Colon (tissue), 2 donors: ENCODE measurements at regions not wholly inside any gene's neighbourhood (a gene's known extent, or its start where the extent isn't known, plus 50 kb on each side); places are given as distances from the start of the nearest gene placed in this dataset.
"Not testable (repeated sequence)": the region's sequence is repeated elsewhere in the genome, so short reads cannot be mapped to it uniquely, and the experiment has no call there.

Source experiments
- FAIRE-seq: peaks from 2 replicates; lab custom pipeline; 2012; peaks lifted over from hg19 to GRCh38; lab: Jason Lieb, UNC
- donor health status: control.
- donor health status: control.

DNA sequence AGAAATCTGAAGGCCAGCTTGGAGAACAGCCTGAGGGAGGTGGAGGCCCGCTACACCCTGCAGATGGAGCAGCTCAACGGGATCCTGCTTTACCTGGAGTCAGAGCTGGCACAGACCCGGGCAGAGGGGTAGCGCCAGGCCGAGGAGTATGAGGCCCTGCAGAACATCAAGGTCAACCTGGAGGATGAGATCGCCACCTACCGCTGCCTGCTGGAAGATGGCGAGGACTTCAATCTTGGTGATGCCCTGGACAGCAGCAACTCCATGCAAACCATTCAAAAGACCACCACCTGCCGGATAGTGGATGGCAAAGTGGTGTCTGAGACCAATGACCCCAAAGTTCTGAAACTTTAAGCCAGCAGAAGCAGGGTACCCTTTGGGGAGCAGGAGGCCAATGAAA is 318.4 kb downstream of the ZFHX3 start:
- FAIRE-seq: not testable (repeated sequence)

- FAIRE-seq: no peak
Measured at GRCh38 chr16:72728516-72728915, 319.4 kb downstream of the ZFHX3 start.

DNA sequence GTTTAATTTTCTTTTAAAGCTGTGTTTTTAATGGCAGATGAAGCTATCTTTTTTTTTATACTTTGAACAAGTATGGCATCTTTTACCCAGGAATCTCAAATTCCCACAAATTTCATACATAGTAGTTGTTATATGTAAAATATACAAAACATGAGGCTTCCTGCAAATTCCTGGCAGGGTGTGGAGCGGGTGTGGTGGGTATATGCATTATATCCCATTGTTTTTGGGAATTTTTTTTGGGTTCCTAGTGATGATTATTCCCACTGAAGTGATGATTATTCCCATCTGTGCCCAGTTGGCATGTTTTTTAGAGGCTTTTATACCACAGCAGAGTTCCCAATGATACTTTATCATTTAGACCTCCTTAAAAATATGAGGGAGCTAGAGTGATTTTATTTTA is 320.4 kb downstream of the ZFHX3 start:
- no peak for FAIRE-seq

GRCh38 chr16:72725643-72726042 is 322.3 kb downstream of the ZFHX3 start:
- FAIRE-seq: no peak

DNA sequence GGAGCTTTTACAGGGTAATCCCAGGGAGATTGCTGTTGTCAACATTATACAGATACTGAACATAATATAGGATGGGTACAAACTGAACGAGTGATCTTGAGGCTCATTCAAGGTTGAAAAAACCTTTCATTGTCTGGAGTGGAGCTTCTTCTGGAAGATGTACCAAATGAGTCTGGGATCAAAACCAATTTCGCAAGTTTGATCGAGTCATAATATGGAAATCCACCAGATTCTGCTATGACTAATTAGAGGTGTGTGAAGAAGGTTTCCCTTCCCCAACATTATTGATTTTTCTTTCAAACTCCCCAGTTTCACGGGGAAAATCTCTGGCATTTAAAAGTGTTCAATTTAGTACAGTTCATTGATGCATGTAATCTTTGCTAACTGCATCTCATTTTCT is 324.1 kb downstream of the ZFHX3 start:
- no peak for FAIRE-seq

DNA sequence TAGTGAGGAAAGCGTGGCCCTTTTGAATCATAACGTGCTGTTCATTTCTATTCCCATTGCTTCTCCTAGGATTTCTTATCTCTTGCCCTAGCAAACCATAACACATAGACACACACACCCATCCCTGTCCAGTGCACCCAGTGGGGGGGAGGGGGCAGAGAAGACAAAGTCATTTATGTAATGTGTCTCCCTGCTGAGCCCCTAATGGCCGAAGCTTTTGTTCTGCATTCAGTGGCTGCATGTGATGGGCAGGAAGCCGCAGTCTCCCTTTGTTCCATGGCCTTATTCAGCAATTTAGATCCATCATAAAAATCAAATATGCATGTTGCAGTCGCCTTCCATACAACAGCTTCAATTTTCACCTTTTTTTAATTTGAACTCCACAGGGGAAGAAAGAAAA is 325.4 kb downstream of the ZFHX3 start:
- no peak for FAIRE-seq

- no peak for FAIRE-seq
Measured at GRCh38 chr16:72721981-72722380, 325.9 kb downstream of the ZFHX3 start.

GRCh38 chr16:72715267-72715666 is 332.7 kb downstream of the ZFHX3 start:
- no peak for FAIRE-seq

DNA sequence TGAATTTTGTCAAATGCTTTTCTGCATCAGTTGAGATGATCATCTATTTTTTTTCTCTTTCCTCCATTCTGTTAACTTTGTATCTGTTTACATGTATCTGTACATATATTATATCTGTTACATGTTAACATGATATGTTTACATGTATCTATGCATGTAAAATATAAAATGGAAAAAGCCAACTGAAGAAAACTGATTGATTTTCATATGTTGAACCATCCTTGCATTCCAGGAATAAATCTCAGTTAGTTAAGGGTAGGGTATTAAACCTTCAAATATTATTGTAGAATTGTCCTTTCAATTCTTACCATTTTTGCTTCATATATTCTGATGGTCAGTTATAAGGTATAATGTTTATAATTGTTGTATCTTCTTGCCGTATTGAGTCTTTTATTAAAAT is 336.1 kb downstream of the ZFHX3 start:
- no peak for FAIRE-seq

DNA sequence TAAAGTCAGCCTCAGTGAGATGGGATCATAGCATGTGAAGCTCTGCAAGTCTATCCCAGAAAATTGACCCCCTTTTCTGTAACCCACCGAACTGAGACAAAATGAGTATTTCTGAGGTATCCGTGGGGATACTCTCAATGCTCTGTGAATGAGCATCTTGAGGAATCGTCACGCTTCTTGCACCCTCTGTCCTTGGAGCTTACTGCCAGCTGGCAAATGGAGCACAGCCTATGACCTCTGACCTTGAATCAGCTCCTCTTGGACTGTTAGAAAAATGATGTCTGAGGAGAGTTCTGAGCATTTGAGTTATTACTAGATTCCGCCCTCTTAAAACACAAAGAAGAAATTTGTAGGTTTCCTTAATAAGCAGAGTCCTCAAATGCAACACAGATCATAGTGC is 342.1 kb downstream of the ZFHX3 start:
- no peak for FAIRE-seq

GRCh38 chr16:72704746-72705372 is 343.1 kb downstream of the ZFHX3 start:
- no peak for FAIRE-seq

- FAIRE-seq: no peak
Measured at GRCh38 chr16:72689851-72690250, 358.1 kb downstream of the ZFHX3 start.

DNA sequence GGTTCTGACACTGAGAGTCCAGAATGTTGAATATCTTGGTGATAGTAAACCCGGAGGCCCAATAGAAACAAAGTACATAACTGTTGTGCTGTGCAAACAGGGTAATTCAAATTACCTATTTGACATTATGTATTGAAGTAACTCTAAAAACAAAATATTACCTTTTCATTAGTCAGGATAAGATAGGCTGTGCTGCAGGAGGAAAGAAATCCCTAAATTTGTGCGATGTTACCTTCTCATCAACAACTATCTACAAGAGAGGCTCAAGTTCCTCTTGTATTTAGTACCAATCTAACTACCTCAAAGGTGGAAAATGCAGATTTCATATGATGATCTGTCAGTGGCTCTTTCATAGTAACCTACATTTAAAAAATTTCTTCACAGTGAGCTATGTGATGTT is 367.2 kb downstream of the ZFHX3 start:
- FAIRE-seq: no peak

- FAIRE-seq: no peak
Measured at GRCh38 chr16:72679856-72680255, 368.1 kb downstream of the ZFHX3 start.

- FAIRE-seq: peak; percentile 97
Measured at GRCh38 chr16:72677662-72678447, 370.1 kb downstream of the ZFHX3 start.

GRCh38 chr16:72673118-72673517 is 374.8 kb downstream of the ZFHX3 start:
- no peak for FAIRE-seq

DNA sequence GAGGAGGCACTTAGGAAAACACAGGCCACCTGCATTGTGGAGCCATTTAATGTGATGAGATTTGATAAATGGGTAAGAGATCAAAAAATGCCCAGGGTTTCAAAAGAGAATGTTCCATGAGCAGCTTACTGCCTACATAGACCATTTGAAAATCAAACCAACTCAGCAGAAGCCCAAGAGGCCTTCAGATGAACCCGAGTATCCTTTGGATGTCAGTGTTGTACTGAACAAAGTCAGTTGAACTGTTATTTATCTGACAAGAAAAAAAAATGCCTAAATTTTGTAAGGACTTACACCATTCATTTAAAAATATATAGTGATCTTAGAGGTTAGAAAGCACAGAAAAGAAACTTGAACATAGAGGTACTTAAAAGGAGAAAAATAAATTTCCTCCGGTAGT is 381.7 kb downstream of the ZFHX3 start:
- FAIRE-seq: no peak

GRCh38 chr16:72665701-72666100 is 382.2 kb downstream of the ZFHX3 start:
- FAIRE-seq: no peak

DNA sequence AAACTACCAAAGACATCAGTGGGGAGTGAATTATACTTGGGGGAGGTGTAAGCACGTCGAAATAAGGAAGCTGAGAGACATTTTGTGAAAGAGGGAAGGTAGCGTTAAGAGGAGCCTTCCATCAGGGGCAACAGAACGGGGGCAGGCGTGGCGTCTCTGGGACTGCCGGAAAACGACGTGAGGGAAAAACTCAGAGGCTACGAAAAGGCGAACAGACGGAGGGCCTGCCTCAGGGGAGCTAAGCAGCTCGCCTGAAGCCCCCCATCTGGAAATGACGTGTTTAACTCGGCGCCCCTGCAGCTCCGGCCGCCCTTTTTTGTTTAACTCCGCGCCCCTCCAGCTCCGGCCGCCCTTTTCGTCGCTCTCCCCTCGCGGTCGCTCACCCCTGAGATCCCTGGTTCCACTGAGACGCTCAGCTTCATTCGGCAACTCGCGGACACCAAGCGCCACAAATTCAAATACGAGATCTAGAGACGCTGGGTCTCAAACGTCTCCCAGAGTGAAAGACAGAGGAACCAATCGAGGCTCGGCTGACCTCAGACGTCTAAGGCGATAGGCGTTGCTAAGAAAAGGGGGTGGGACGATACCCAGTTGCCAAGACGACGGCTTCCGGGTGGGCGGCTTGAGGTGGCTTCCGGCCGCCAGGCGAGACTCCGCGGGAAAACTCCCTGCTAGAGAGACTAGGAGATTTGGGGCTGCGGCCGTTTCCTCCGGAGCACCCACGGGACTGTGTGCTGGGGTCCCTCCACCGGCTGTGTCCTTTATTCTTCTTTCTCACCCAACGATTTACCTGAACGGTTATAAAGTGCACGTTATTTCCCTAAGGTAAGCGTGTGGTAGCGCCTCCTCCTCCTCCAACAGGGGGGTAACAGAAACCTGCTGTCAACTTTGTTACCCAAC is 383.2 kb downstream of the ZFHX3 start:
- FAIRE-seq: peak; percentile 24

- no peak for FAIRE-seq
Measured at GRCh38 chr16:72664056-72664508, 383.8 kb downstream of the ZFHX3 start.

GRCh38 chr16:72658888-72659717 is 388.8 kb downstream of the ZFHX3 start:
- no peak for FAIRE-seq

DNA sequence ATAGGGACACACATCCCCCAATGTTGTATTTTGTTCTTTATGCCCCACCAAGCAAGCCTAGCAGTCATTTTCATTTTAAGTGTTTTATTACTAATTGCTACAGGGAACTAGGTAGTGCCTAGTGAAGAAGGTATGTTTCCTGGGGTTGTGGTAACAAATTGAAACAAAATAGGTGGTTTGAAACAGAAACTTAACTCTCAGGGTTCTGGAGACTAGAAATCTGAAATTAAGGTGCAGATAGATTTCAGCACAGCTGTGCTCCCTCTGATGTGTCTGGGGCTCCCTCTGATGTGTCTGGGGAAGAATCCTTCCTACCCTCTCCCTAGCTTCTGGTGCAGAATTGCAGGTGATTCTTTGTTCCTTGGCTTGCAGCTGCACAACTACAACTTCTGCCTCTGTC is 390.1 kb downstream of the ZFHX3 start:
- FAIRE-seq: no peak
